Gastrocnemius medialis (tissue), 4 donors: ENCODE measurements at regions not wholly inside any gene's neighbourhood (a gene's known extent, or its start where the extent isn't known, plus 50 kb on each side); places are given as distances from the start of the nearest gene placed in this dataset.

Source experiments
- ATAC-seq, 2 donors: fragments of 150-250 bp; one replicate each; pipeline ENCODE4 v1.9.1; 2016
- DNase-seq, 2 donors: peaks; one replicate each; pipeline ENCODE4 v3.0.0-alpha.2; 2019
- H3K27ac ChIP-seq, 4 donors: fragments of 200-600 bp; sonication (generic); 1 replicate in 1 of 4; 2 replicates in 3 of 4; pipeline ENCODE4 v1.5.1; 2016 to 2018; ENCODE audit warnings: mild to moderate bottlenecking in 2 of 4, moderate library complexity in 1 of 4
- H3K27me3 ChIP-seq, 3 donors: fragments of 200-600 bp; sonication (generic) in 2 of 3; 1 replicate in 1 of 3; 2 replicates in 2 of 3; pipeline versions ENCODE4 v1.5.1 to v1.6.0; 2016 to 2019; ENCODE audit warnings: mild to moderate bottlenecking in 1 of 3, moderate library complexity in 1 of 3
- H3K36me3 ChIP-seq, 2 donors: fragments of 200-600 bp; sonication (generic) in 1 of 2; one replicate each; pipeline ENCODE4 v1.5.1; 2017 to 2018
- H3K4me1 ChIP-seq, 2 donors: fragments of 200-600 bp; sonication (generic) in 1 of 2; one replicate each; pipeline ENCODE4 v1.5.1; 2016 to 2017; ENCODE audit warnings: mild to moderate bottlenecking in 2 of 2
- H3K4me3 ChIP-seq, 4 donors: fragments of 200-600 bp; sonication (generic) in 3 of 4; 1 replicate in 1 of 4; 2 replicates in 3 of 4; pipeline ENCODE4 v1.5.1; 2016 to 2019; ENCODE audit warnings: mild to moderate bottlenecking in 2 of 4
- H3K9me3 ChIP-seq, 3 donors: fragments of 200-600 bp; sonication (generic) in 2 of 3; 1 replicate in 1 of 3; 2 replicates in 2 of 3; pipeline ENCODE4 v1.5.1; 2016 to 2019
- CTCF ChIP-seq, 5 experiments: fragments of 450-650 bp in 3 of 5; fragments of 200-600 bp in 2 of 5; sonication (generic) in 2 of 5; IDR thresholded peaks in 4 of 5; conservative IDR thresholded peaks in 1 of 5; 1 replicate in 4 of 5; 2 replicates in 1 of 5; pipeline ENCODE4 v1.5.1; 2016 to 2019; ENCODE audit warnings: antibody characterized with exemption in 5 of 5, mild to moderate bottlenecking in 3 of 5, moderate library complexity in 3 of 5
- POLR2A ChIP-seq, 2 donors: fragments of 450-650 bp; IDR thresholded peaks; one replicate each; pipeline ENCODE4 v1.6.1; 2017; ENCODE audit warnings: antibody characterized with exemption in 2 of 2, mild to moderate bottlenecking in 2 of 2, moderate library complexity in 2 of 2
- in situ Hi-C, 4 donors: fragments of 200-750 bp; cut with MboI; loops; one replicate each; pipeline versions ENCODE4 v1.15.0 to v1.8.0; 2017; ENCODE audit warnings: low sequenced_read_pairs in 4 of 4
- intact Hi-C: fragments of 100-400 bp; cut with DNase I; formaldehyde crosslinking; loops from one replicate; pipeline ENCODE4 v1.15.1; 2023; ENCODE audit warnings: low total_unique reads

- TF ChIP-seq CTCF (IDR thresholded peaks at IDR 0.05 in 4 of 5, conservative IDR thresholded peaks at IDR 0.05 in 1 of 5) (no peak), POLR2A (IDR thresholded peaks at IDR 0.05) (no peak)
- H3K27me3 ChIP-seq = no peaks in the 10 kb centered on the region
- no peak for DNase-seq
- intact Hi-C loops (no loop called here), in situ Hi-C loops (no loop called here)
- ATAC-seq = no peak
- H3K27ac ChIP-seq = no peak overlapping the region
- H3K4me3 ChIP-seq = no peak overlapping the region
- no peaks in the 10 kb centered on the region for H3K9me3 ChIP-seq
- H3K4me1 ChIP-seq = no peaks in the 10 kb centered on the region
- no peaks in the 10 kb centered on the region for H3K36me3 ChIP-seq
These were observed 170.8 kb upstream of the GATB start for GRCh38 chr4:151931563-151931962.

GRCh38 chr4:151930372-151930771, 169.6 kb upstream of the GATB start:
- Histone ChIP-seq H3K4me3 (no peak overlapping the region), H3K27ac (no peak overlapping the region), H3K36me3 (no peaks in the 10 kb centered on the region), H3K27me3 (no peaks in the 10 kb centered on the region), H3K9me3 (no peaks in the 10 kb centered on the region), H3K4me1 (no peaks in the 10 kb centered on the region)
- ATAC-seq = no peak
- in situ Hi-C loops (no loop called here), intact Hi-C loops (no loop called here)
- TF ChIP-seq POLR2A (IDR thresholded peaks at IDR 0.05) = no peak
- no peak for TF ChIP-seq CTCF (IDR thresholded peaks at IDR 0.05 in 4 of 5, conservative IDR thresholded peaks at IDR 0.05 in 1 of 5)
- no peak for DNase-seq

- no peak overlapping the region for H3K4me3 ChIP-seq
- H3K36me3 ChIP-seq = no peaks in the 10 kb centered on the region
- H3K4me1 ChIP-seq = no peaks in the 10 kb centered on the region
- H3K27ac ChIP-seq = no peak overlapping the region
- in situ Hi-C loops = no loop called here
- H3K9me3 ChIP-seq = no peaks in the 10 kb centered on the region
- ATAC-seq (no peak), DNase-seq (no peak)
- TF ChIP-seq POLR2A (IDR thresholded peaks at IDR 0.05) = no peak
- TF ChIP-seq CTCF (IDR thresholded peaks at IDR 0.05 in 4 of 5, conservative IDR thresholded peaks at IDR 0.05 in 1 of 5) = no peak
- intact Hi-C loops = no loop called here
- H3K27me3 ChIP-seq = no peaks in the 10 kb centered on the region
These were observed 167.3 kb upstream of the GATB start for GRCh38 chr4:151928112-151928511.

- in situ Hi-C loops (no loop called here), intact Hi-C loops (no loop called here)
- TF ChIP-seq CTCF (IDR thresholded peaks at IDR 0.05 in 4 of 5, conservative IDR thresholded peaks at IDR 0.05 in 1 of 5) (no peak), POLR2A (IDR thresholded peaks at IDR 0.05) (no peak)
- DNase-seq (no peak), ATAC-seq (no peak)
- Histone ChIP-seq H3K9me3 (no peaks in the 10 kb centered on the region), H3K27ac (no peak overlapping the region), H3K27me3 (no peaks in the 10 kb centered on the region), H3K4me3 (no peak overlapping the region), H3K4me1 (no peaks in the 10 kb centered on the region), H3K36me3 (no peaks in the 10 kb centered on the region)
These were observed 162.0 kb upstream of the GATB start for GRCh38 chr4:151922811-151923210.

GRCh38 chr4:151922306-151922705, 161.5 kb upstream of the GATB start:
- no peaks in the 10 kb centered on the region for H3K9me3 ChIP-seq
- ATAC-seq (no peak), DNase-seq (no peak)
- no peaks in the 10 kb centered on the region for H3K4me1 ChIP-seq
- no peak overlapping the region for H3K27ac ChIP-seq
- in situ Hi-C loops = no loop called here
- H3K4me3 ChIP-seq = no peak overlapping the region
- TF ChIP-seq POLR2A (IDR thresholded peaks at IDR 0.05) = no peak
- no peak for TF ChIP-seq CTCF (IDR thresholded peaks at IDR 0.05 in 4 of 5, conservative IDR thresholded peaks at IDR 0.05 in 1 of 5)
- intact Hi-C loops = no loop called here
- H3K27me3 ChIP-seq = no peaks in the 10 kb centered on the region
- no peaks in the 10 kb centered on the region for H3K36me3 ChIP-seq
